HepG2 (cell line): ENCODE measurements at regions not wholly inside any gene's neighbourhood (a gene's known extent, or its start where the extent isn't known, plus 50 kb on each side); places are given as distances from the start of the nearest gene placed in this dataset.

Experiments
- ATAC-seq: fragments of 200-7000 bp; cut with Tn5 transposase; 3 replicates; pipeline ENCODE4 v1.9.1; 2020; ENCODE audit warnings: mild to moderate bottlenecking, moderate library complexity
- BruUV-seq: library from RNA; stranded (reverse); fragments of 400-500 nt; replicated peaks from 2 replicates; lab custom pipeline; 2021; lab: Mats Ljungman, UMichigan
- CTCF ChIA-PET: fragments of 300-600 bp; formaldehyde crosslinking; extraction: SDS; loops from one replicate; lab custom pipeline; 2021; ENCODE audit warnings: low total read pairs, inconsistent platforms, low intra/inter-chr PET ratio; lab: Yijun Ruan, JAX
- POLR2A ChIA-PET: fragments of 350-600 bp; sonication (Branson Sonifier 250); formaldehyde crosslinking; loops from one replicate; lab custom pipeline; 2020; ENCODE audit warnings: antibody characterized with exemption, inconsistent platforms; lab: Yijun Ruan, JAX
- DNase-seq: peaks from one replicate; pipeline ENCODE4 v3.0.0-alpha.2; 2015; ENCODE audit warnings: low spot score
- FAIRE-seq: peaks from 3 replicates; lab custom pipeline; 2011; peaks lifted over from hg19 to GRCh38; lab: Jason Lieb, UNC
- H2AFZ ChIP-seq: one replicate; pipeline ENCODE4 v1.6.1; 2011; ENCODE audit warnings: low read length, inconsistent platforms
- H3K27ac ChIP-seq: fragments of 300-600 bp; 3 replicates; pipeline ENCODE4 v1.8.0; 2011; ENCODE audit warnings: mixed run types, mild to moderate bottlenecking, mixed read lengths, low read length, inconsistent platforms; ENCODE audit not compliant: insufficient read depth; ENCODE audit errors: extremely low read length
- H3K27me3 ChIP-seq, 2 experiments: fragments of 200-600 bp in 1 of 2; 2 replicates in 1 of 2; 3 replicates in 1 of 2; pipeline versions ENCODE4 v1.6.0 to v1.8.0; 2011; ENCODE audit warnings: low read length in 2 of 2, mild to moderate bottlenecking in 2 of 2, moderate library complexity in 2 of 2, inconsistent platforms in 1 of 2; ENCODE audit not compliant: insufficient read depth in 2 of 2, control insufficient read depth in 1 of 2
- H3K36me3 ChIP-seq, 2 experiments: fragments of 200-600 bp in 1 of 2; replicated peaks in 1 of 2; 2 replicates in 1 of 2; 3 replicates in 1 of 2; pipeline versions ENCODE4 v1.5.1 to v1.8.0; 2011; ENCODE audit warnings: low read length in 2 of 2, inconsistent platforms in 1 of 2; ENCODE audit not compliant: insufficient read depth in 2 of 2, control insufficient read depth in 1 of 2
- H3K4me1 ChIP-seq: 2 replicates; pipeline ENCODE4 v1.5.1; 2012; ENCODE audit warnings: low read length, inconsistent platforms; ENCODE audit not compliant: insufficient read depth
- H3K4me2 ChIP-seq: 2 replicates; pipeline ENCODE4 v1.6.0; 2011; ENCODE audit warnings: low read depth, low read length, inconsistent platforms
- H3K4me3 ChIP-seq, 3 experiments: fragments of 200-600 bp in 1 of 3; sonication (generic), shearing (Covaris generic) in 1 of 3; replicated peaks in 1 of 3; 2 replicates each; pipeline ENCODE4 v1.5.1; 2011 to 2016; ENCODE audit warnings: low read length in 3 of 3, inconsistent platforms in 2 of 3, low read depth in 2 of 3, mild to moderate bottlenecking in 2 of 3, control low read depth in 1 of 3, mixed read lengths in 1 of 3; ENCODE audit not compliant: insufficient read depth in 1 of 3
- H3K79me2 ChIP-seq: one replicate; pipeline ENCODE4 v1.6.1; 2011; ENCODE audit warnings: low read length, inconsistent platforms; ENCODE audit not compliant: insufficient read depth
- H3K9ac ChIP-seq: 2 replicates; pipeline ENCODE4 v1.6.0; 2011; ENCODE audit warnings: mild to moderate bottlenecking, low read depth, low read length, inconsistent platforms; ENCODE audit not compliant: insufficient read depth
- H3K9me3 ChIP-seq: 2 replicates; pipeline ENCODE4 v1.5.1; 2012; ENCODE audit warnings: mild to moderate bottlenecking, low read length
- H4K20me1 ChIP-seq: 2 replicates; pipeline ENCODE4 v1.6.0; 2011; ENCODE audit warnings: inconsistent platforms, mild to moderate bottlenecking, low read length, moderate library complexity; ENCODE audit not compliant: insufficient read depth
- ARID2 ChIP-seq: sonication (generic); formaldehyde crosslinking; IDR thresholded peaks from 2 replicates; pipeline ENCODE4 v1.8.1; 2022; ENCODE audit warnings: mild to moderate bottlenecking, missing genetic modification reagents, borderline replicate concordance
- ARNTL ChIP-seq: sonication (generic); formaldehyde crosslinking; IDR thresholded peaks from 2 replicates; pipeline ENCODE4 v1.4.0; 2020; ENCODE audit warnings: mild to moderate bottlenecking, missing genetic modification reagents
- ATF3 ChIP-seq: sonication (generic); formaldehyde crosslinking; IDR thresholded peaks from 2 replicates; pipeline ENCODE4 v1.4.0; 2020; ENCODE audit warnings: missing genetic modification reagents
- CHCHD3 ChIP-seq: sonication (generic); formaldehyde crosslinking; IDR thresholded peaks from 2 replicates; pipeline ENCODE4 v1.8.0; 2022; ENCODE audit warnings: mild to moderate bottlenecking, missing genetic modification reagents, moderate library complexity
- ELF4 ChIP-seq: sonication (generic); formaldehyde crosslinking; IDR thresholded peaks from 2 replicates; pipeline ENCODE4 v1.5.0; 2020; ENCODE audit warnings: missing genetic modification reagents, mild to moderate bottlenecking, moderate library complexity, borderline replicate concordance
- HNRNPK ChIP-seq: fragments of 200-400 bp; formaldehyde crosslinking; IDR thresholded peaks from 2 replicates; pipeline ENCODE4 v1.6.1; 2018; ENCODE audit warnings: low read length, low read depth, moderate library complexity, mild to moderate bottlenecking; ENCODE audit not compliant: poor library complexity, severe bottlenecking
- KLF16 ChIP-seq, 2 experiments: sonication (generic) in 1 of 2; formaldehyde crosslinking in 1 of 2; IDR thresholded peaks; 2 replicates each; pipeline versions ENCODE4 v1.6.1 to v1.8.0; 2016 to 2023; ENCODE audit warnings: missing genetic modification reagents in 2 of 2, missing compliant biosample characterization in 1 of 2
- SP4 ChIP-seq: sonication (generic); formaldehyde crosslinking; IDR thresholded peaks from 2 replicates; pipeline ENCODE4 v1.8.1; 2023; ENCODE audit warnings: mild to moderate bottlenecking, missing genetic modification reagents
- SRSF4 ChIP-seq: fragments of 200-400 bp; formaldehyde crosslinking; IDR thresholded peaks from one replicate; pipeline ENCODE4 v1.6.1; 2018; ENCODE audit warnings: mild to moderate bottlenecking, low read depth, low read length, moderate library complexity; ENCODE audit not compliant: poor library complexity, severe bottlenecking
- SRSF9 ChIP-seq: fragments of 200-400 bp; formaldehyde crosslinking; IDR thresholded peaks from 2 replicates; pipeline ENCODE4 v1.6.1; 2018; ENCODE audit warnings: borderline replicate concordance, mild to moderate bottlenecking, low read depth, low read length; ENCODE audit not compliant: insufficient read depth, poor library complexity, severe bottlenecking
- TAF1 ChIP-seq: sonication (generic); formaldehyde crosslinking; IDR thresholded peaks from 2 replicates; pipeline ENCODE4 v1.4.0; 2020; ENCODE audit warnings: missing genetic modification reagents
- ZBTB38 ChIP-seq: sonication (generic); formaldehyde crosslinking; IDR thresholded peaks from 2 replicates; pipeline ENCODE4 v1.5.1; 2020; ENCODE audit warnings: mild to moderate bottlenecking, missing genetic modification reagents
- ZFAT ChIP-seq: sonication (generic); formaldehyde crosslinking; conservative IDR thresholded peaks from 2 replicates; pipeline ENCODE4 v1.8.1; 2023; ENCODE audit warnings: missing genetic modification reagents, inconsistent platforms
- ZFP36 ChIP-seq: fragments of 150-350 bp; IDR thresholded peaks from 2 replicates; pipeline ENCODE4 v1.6.1; 2018; ENCODE audit warnings: borderline replicate concordance, low read length, low read depth; ENCODE audit not compliant: partially characterized antibody
- ZNF451 ChIP-seq: sonication (generic); formaldehyde crosslinking; IDR thresholded peaks from 2 replicates; pipeline ENCODE4 v1.5.0; 2020; ENCODE audit warnings: mild to moderate bottlenecking, missing genetic modification reagents
- ZNF569 ChIP-seq: sonication (generic); formaldehyde crosslinking; IDR thresholded peaks from 2 replicates; pipeline ENCODE4 v1.5.0; 2020; ENCODE audit warnings: mild to moderate bottlenecking, missing genetic modification reagents, moderate library complexity, borderline replicate concordance
- ZNF772 ChIP-seq: sonication (generic); formaldehyde crosslinking; IDR thresholded peaks from 2 replicates; pipeline ENCODE4 v1.5.0; 2020; ENCODE audit warnings: mild to moderate bottlenecking, missing genetic modification reagents
- ZSCAN30 ChIP-seq: sonication (generic); formaldehyde crosslinking; IDR thresholded peaks from 2 replicates; pipeline ENCODE4 v1.5.0; 2020; ENCODE audit warnings: mild to moderate bottlenecking, missing genetic modification reagents
- WGBS: methylation state at CpG from one replicate; pipeline ENCODE4 v1.1.6; 2017; ENCODE audit warnings: low lambda C conversion rate; 5-methylcytosine and 5-hydroxymethylcytosine counted together
- in situ Hi-C: cut with HindIII; loops from 2 replicates; pipeline ENCODE4 v1.10.0; 2017; ENCODE audit warnings: low pct_unique_long_range_greater_than_20kb; ENCODE audit not compliant: extremely low pct_ligation_motif_present
- intact Hi-C: fragments of 100-400 bp; cut with micrococcal nuclease; formaldehyde crosslinking; loops from one replicate; pipeline ENCODE4 v1.10.0; 2022; ENCODE audit not compliant: unreplicated experiment
- TF ChIP-seq, protein P1 (sequence below): sonication (generic); formaldehyde crosslinking; IDR thresholded peaks from 2 replicates; pipeline ENCODE4 v1.8.0; 2023; ENCODE audit warnings: mild to moderate bottlenecking, missing genetic modification reagents

- DNase-seq (no peak), ATAC-seq (no peak), FAIRE-seq (no peak)
- BruUV-seq, result no TSS peak
- Histone ChIP-seq H3K4me2 (no peak overlapping the region), H4K20me1 (no peaks in the 10 kb centered on the region), H2AFZ (no peak overlapping the region), H3K27me3 (peaks cover 3 to 78% of the 10 kb centered on the region in 2 experiments), H3K9ac (no peak overlapping the region), H3K79me2 (no peaks in the 10 kb centered on the region), H3K4me3 (no peak overlapping the region), H3K27ac (no peak overlapping the region), H3K9me3 (no peaks in the 10 kb centered on the region), H3K36me3 (no peaks in the 10 kb centered on the region), H3K4me1 (no peaks in the 10 kb centered on the region)
- 0% methylated on average over 5 of the region's 6 CpGs for WGBS
- in situ Hi-C loops (no loop called here), intact Hi-C loops (no loop called here)
- POLR2A ChIA-PET, result no interaction called here
- no peak for TF ChIP-seq TAF1 (CRISPR knock-in tag)
- TF ChIP-seq SP4 (CRISPR knock-in tag), result no peak
- TF ChIP-seq ZFP36, result no peak
- TF ChIP-seq SRSF4, result no peak
- CTCF ChIA-PET, result no interaction called here
These were observed 150.7 kb upstream of the SOX1 start for GRCh38 chr13:111916201-111916600.

DNA sequence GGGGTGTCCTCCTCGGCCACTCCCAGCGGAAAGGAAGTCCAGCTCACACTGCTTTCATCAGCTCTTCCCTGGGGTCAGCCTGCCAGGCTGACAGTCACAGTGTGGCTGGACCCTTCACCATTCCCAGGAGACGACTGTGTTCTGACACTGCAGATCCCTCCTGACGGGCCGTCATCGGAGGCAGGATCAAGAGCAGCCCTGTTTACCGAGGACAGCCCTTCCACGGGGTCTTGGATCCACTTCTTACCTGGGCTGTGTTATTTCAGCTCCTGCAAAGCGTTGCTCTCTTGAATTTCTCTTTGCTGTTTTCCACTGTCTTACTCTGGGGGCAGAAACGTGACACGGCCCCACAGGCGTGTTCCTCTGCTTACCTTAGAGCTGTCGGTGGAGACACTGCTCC lies 149.9 kb upstream of the SOX1 start:
- no peak overlapping the region for H3K9ac ChIP-seq
- no peaks in the 10 kb centered on the region for H3K4me1 ChIP-seq
- H3K36me3 ChIP-seq, result no peaks in the 10 kb centered on the region
- TF ChIP-seq, protein P1, sequence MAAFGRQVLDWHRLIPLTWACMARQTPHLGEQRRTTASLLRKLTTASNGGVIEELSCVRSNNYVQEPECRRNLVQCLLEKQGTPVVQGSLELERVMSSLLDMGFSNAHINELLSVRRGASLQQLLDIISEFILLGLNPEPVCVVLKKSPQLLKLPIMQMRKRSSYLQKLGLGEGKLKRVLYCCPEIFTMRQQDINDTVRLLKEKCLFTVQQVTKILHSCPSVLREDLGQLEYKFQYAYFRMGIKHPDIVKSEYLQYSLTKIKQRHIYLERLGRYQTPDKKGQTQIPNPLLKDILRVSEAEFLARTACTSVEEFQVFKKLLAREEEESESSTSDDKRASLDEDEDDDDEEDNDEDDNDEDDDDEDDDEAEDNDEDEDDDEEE (CRISPR knock-in tag), result no peak
- TF ChIP-seq ZFAT (CRISPR knock-in tag), result no peak
- no peak for TF ChIP-seq ZNF451 (CRISPR knock-in tag)
- TF ChIP-seq ZSCAN30 (CRISPR knock-in tag), result no peak
- TF ChIP-seq ZNF772 (CRISPR knock-in tag), result no peak
- TF ChIP-seq CHCHD3 (CRISPR knock-in tag), result no peak
- TF ChIP-seq ELF4 (CRISPR knock-in tag), result no peak
- TF ChIP-seq ZNF569, result no peak
- no peak for TF ChIP-seq ATF3 (CRISPR knock-in tag)
- TF ChIP-seq ARID2, result no peak
- no peak for TF ChIP-seq SRSF9
- TF ChIP-seq HNRNPK, result no peak
- TF ChIP-seq KLF16 (CRISPR knock-in tag; IDR thresholded peaks at IDR 0.05), result no peak
- no peak for TF ChIP-seq ZBTB38 (CRISPR knock-in tag)
- TF ChIP-seq ARNTL (CRISPR knock-in tag), result no peak
- intact Hi-C loops (no loop called here), in situ Hi-C loops (no loop called here)
- FAIRE-seq (no peak), DNase-seq (no peak), ATAC-seq (no peak)
- 35% methylated on average over 9 of the region's 13 CpGs for WGBS
- POLR2A ChIA-PET, result no interaction called here
- H3K79me2 ChIP-seq, result no peaks in the 10 kb centered on the region
- H4K20me1 ChIP-seq, result no peaks in the 10 kb centered on the region
- no peaks in the 10 kb centered on the region for H3K9me3 ChIP-seq
- H3K4me2 ChIP-seq, result no peak overlapping the region
- CTCF ChIA-PET, result no interaction called here
- no peak overlapping the region for H2AFZ ChIP-seq
- no peak overlapping the region for H3K4me3 ChIP-seq
- BruUV-seq, result no TSS peak
- H3K27me3 ChIP-seq, result peaks cover 5 to 78% of the 10 kb centered on the region in 2 experiments
- no peak overlapping the region for H3K27ac ChIP-seq
